MM.1S (cell line): ENCODE measurements at regions not wholly inside any gene's neighbourhood (a gene's known extent, or its start where the extent isn't known, plus 50 kb on each side); places are given as distances from the start of the nearest gene placed in this dataset.

Experiments
- EZH2 ChIP-seq: fragments of 300-600 bp; sonication (generic); optimal IDR thresholded peaks from 2 replicates; pipeline ENCODE3; 2017; ENCODE audit warnings: low read depth, mild to moderate bottlenecking, antibody characterized with exemption, low read length, mixed read lengths
- EZH2phosphoT487 ChIP-seq: fragments of 300-600 bp; sonication (generic); IDR thresholded peaks from 2 replicates; pipeline ENCODE4 v1.6.1; 2018; ENCODE audit warnings: antibody characterized with exemption, low read length

DNA sequence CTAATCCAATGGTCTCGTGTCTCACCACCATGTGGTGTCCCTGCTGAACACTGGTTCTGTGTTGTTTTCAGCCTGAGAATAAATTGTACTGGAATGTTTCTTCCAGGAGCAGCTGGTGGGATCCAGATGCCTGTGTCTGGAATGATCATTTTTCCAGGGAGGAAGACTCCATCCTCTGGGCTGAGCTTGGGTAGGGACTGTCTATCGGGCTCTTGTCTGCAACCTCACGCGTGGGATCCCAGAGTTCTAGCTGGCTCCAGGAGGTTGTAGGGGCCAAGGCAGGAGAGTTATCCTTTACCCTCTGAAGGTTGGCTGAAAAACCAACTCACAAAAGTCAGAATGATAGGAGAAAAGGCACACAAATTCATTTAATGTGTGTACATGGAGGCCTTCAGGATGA is 144.1 kb upstream of the B3GAT1 start:
- no peak for TF ChIP-seq EZH2phosphoT487
- TF ChIP-seq EZH2: no peak
